Lung (tissue), 11 donors: ENCODE measurements at regions not wholly inside any gene's neighbourhood (a gene's known extent, or its start where the extent isn't known, plus 50 kb on each side); places are given as distances from the start of the nearest gene placed in this dataset.

Experiments used
- ATAC-seq: fragments of 200-7000 bp; cut with Tn5 transposase; one replicate; pipeline ENCODE4 v1.9.1; 2020; ENCODE audit warnings: moderate number of reproducible peaks; ENCODE audit not compliant: insufficient read depth, low FRiP score
- DNase-seq, 3 donors: peaks; one replicate each; pipeline ENCODE4 v3.0.0-alpha.2; 2013 to 2017
- H3K27ac ChIP-seq, 2 donors: one replicate each; pipeline ENCODE4 v1.5.1; 2013; ENCODE audit warnings: mild to moderate bottlenecking in 2 of 2, moderate library complexity in 2 of 2, control low read depth in 1 of 2, inconsistent platforms in 1 of 2, low read depth in 1 of 2, low read length in 1 of 2
- H3K27me3 ChIP-seq, 3 donors: one replicate each; pipeline ENCODE4 v1.5.1; 2013; ENCODE audit warnings: low read length in 2 of 3; ENCODE audit not compliant: control insufficient read depth in 3 of 3, insufficient read depth in 3 of 3
- H3K36me3 ChIP-seq, 4 donors: one replicate each; pipeline ENCODE4 v1.5.1; 2013; ENCODE audit warnings: low read length in 4 of 4, mild to moderate bottlenecking in 1 of 4, moderate library complexity in 1 of 4; ENCODE audit not compliant: control insufficient read depth in 4 of 4, insufficient read depth in 4 of 4
- H3K4me1 ChIP-seq, 5 donors: one replicate each; pipeline ENCODE4 v1.5.1; 2013; ENCODE audit warnings: low read length in 5 of 5, mild to moderate bottlenecking in 2 of 5, moderate library complexity in 1 of 5; ENCODE audit not compliant: control insufficient read depth in 5 of 5, insufficient read depth in 5 of 5
- H3K4me3 ChIP-seq: one replicate; pipeline ENCODE4 v1.5.1; 2013; ENCODE audit warnings: mild to moderate bottlenecking, control low read depth, moderate library complexity
- H3K9ac ChIP-seq, 2 donors: one replicate each; pipeline ENCODE4 v1.5.1; 2013; ENCODE audit warnings: low read length in 2 of 2, control low read depth in 1 of 2; ENCODE audit not compliant: insufficient read depth in 1 of 2
- H3K9me3 ChIP-seq, 4 donors: one replicate each; pipeline ENCODE4 v1.5.1; 2013; ENCODE audit warnings: low read length in 3 of 4, mild to moderate bottlenecking in 1 of 4, moderate library complexity in 1 of 4; ENCODE audit not compliant: control insufficient read depth in 4 of 4, insufficient read depth in 3 of 4
- CTCF ChIP-seq: IDR thresholded peaks from 2 replicates; pipeline ENCODE4 v1.5.1; 2012; ENCODE audit warnings: mild to moderate bottlenecking; ENCODE audit errors: control extremely low read depth, extremely low read depth
- WGBS, 2 donors: extraction: QIAGEN DNeasy Blood & Tissue Kit; methylation state at CpG; one replicate each; pipeline ENCODE4 v1.1.7; 2013; 5-methylcytosine and 5-hydroxymethylcytosine counted together
- donor health status: control.
- donor health status: control.
- donor health status: Bipolar disorder and iron deficiency.
- donor health status: healthy.
- donor health status: DM: yes; HTN: yes; CAD: no.

- H3K36me3 ChIP-seq = no peaks in the 10 kb centered on the region
- no peak overlapping the region for H3K9ac ChIP-seq
- ATAC-seq (no peak), DNase-seq (no peak)
- no peak for TF ChIP-seq CTCF
- no peak overlapping the region for H3K4me3 ChIP-seq
- no peaks in the 10 kb centered on the region for H3K9me3 ChIP-seq
- H3K27ac ChIP-seq = no peak overlapping the region
- no peaks in the 10 kb centered on the region for H3K4me1 ChIP-seq
- 59 to 68% methylated on average over 4 of the region's 4 CpGs for WGBS, 2 donors
- no peaks in the 10 kb centered on the region for H3K27me3 ChIP-seq
Measured at GRCh38 chr4:83170952-83171399, 56.4 kb upstream of the PLAC8 start.
